ENCODE measurements at regions not wholly inside any gene's neighbourhood (a gene's known extent, or its start where the extent isn't known, plus 50 kb on each side); places are given as distances from the start of the nearest gene placed in this dataset.

GRCh38 chr5:34539183-34539582 is 116.9 kb upstream of the RAI14 start:
- TF ChIP-seq CTCF (conservative IDR thresholded peaks at IDR 0.05 in 1 of 2, IDR thresholded peaks at IDR 0.05 in 1 of 2; ENCODE audit: extremely low read depth in 1 of 2, insufficient read depth in 1 of 2, low read depth in 1 of 2, low read length in 2 of 2) (no peak), EZH2 (IDR thresholded peaks at IDR 0.05; ENCODE audit: borderline replicate concordance, low read length) (no peak)
